ENCODE measurements at regions not wholly inside any gene's neighbourhood (a gene's known extent, or its start where the extent isn't known, plus 50 kb on each side); places are given as distances from the start of the nearest gene placed in this dataset.

DNA sequence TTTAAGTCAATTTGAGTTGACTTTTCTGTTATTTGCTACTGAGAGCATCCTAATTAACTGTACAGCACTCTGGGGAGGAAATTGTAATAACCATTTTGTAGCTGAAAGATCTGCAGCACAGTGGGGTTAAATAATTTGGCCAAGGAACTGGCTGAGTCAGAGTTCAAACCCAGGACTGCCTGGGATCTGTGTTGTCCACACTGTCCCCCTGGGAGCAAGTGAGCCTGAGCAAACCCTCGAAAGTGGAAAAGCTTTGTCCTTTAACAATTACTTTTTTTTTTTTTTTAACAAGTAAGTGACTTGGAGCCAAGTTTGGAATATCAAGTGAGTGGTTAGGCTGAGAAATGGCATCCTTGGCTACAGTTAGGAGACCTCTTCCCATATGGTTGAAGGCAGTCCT, 247.2 kb upstream of the CCDC196 start:
- TF ChIP-seq POLR2A (IDR thresholded peaks at IDR 0.05; ENCODE audit: low read length) (no peak), GATA1 (IDR thresholded peaks at IDR 0.05; ENCODE audit: low read depth, low read length) (no peak)

Measured in erythroblast (primary cell).